HG02798 (cell line): ENCODE measurements at regions not wholly inside any gene's neighbourhood (a gene's known extent, or its start where the extent isn't known, plus 50 kb on each side); places are given as distances from the start of the nearest gene placed in this dataset.
"Not testable (repeated sequence)": the region's sequence is repeated elsewhere in the genome, so short reads cannot be mapped to it uniquely, and the experiment has no call there.

Source experiments
- ATAC-seq: cut with Tn5 transposase; IDR thresholded peaks from one replicate; pipeline ENCODE4 v1.9.1; 2021; ENCODE audit warnings: mild to moderate bottlenecking; ENCODE audit not compliant: unreplicated experiment, poor library complexity

DNA sequence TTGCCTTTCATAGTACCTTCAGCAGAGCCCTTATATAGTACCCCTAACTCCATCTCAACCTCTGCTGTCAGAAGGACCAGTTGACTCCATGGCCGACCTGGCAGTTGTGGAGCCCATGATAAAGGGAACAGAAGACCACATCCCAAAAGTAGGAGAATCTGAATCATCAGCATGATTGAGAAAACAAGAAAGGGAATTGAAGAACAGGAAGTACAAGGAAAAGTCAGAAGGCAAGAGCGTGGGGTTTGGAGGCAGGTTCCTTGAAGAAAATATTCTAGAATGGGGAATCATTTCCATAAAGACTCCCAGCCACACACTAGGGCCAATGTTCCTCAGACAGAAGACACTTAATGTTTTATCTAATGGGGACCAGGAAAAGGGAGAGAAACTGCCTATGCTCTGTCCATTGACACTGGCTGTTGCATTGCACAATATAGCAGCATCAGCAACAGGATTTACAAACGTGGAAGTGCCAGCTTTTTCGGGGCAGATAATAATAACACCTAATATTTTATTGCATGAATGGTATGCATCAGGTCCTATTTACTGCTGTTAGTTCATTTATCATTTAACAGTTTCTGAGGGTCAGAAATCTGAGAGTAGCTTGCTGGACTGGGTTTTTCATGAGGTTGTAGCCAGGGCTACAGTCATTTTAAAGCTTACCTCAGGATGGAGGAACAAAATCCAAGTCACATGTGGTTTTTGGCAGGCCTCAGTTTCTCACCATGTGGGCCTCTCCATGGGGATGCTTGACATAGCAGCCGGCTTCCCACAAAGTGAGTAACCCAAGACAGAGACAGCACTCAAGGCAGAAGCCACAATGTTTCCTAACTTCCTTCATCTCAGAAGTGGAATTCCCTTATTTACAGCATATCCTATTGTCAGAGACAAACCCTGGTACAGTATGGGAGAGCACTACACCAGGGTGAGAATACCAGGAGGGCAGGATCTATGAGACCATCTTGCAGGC lies 483.4 kb downstream of the PLPP3 start:
- ATAC-seq = no peak

GRCh38 chr1:56094168-56094567 lies 485.2 kb downstream of the PLPP3 start:
- ATAC-seq = no peak

- no peak for ATAC-seq
Measured at GRCh38 chr1:56092684-56093570, 486.4 kb downstream of the PLPP3 start.

DNA sequence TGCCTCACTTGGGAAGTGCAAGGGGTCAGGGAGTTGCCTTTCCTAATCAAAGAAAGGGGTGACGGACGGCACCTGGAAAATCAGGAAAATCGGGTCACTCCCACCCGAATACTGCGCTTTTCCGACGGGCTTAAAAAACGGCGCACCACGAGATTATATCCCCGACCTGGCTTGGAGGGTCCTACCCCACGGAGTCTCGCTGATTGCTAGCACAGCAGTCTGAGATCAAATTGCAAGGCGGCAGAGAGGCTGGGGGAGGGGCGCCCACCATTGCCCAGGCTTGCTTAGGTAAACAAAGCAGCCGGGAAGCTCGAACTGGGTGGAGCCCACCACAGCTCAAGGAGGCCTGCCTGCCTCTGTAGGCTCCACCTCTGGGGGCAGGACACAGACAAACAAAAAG lies 489.5 kb downstream of the PLPP3 start:
- not testable (repeated sequence) for ATAC-seq

- no peak for ATAC-seq
Measured at GRCh38 chr1:56084246-56084645, 495.1 kb downstream of the PLPP3 start.

- no peak for ATAC-seq
Measured at GRCh38 chr1:56081736-56082135, 497.6 kb downstream of the PLPP3 start.

DNA sequence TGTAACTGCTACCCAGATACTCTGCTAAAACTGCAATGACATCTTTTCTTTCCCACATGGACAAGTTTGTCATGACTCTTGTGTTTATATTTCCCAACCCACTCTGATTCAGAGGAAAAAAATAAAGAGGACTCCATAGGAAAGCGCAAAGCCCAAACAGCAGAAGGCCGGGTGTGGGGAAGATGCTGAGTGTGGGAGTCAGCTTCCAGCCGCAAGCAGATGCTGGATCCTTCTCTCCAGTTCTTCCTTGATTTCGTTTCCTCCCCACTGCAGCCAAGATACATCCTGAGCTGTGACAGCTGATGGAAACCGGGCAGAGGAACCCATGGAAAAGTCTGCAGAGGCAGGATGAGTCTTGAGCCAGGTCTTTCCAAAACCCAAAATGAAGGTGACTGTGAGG lies 498.2 kb downstream of the PLPP3 start:
- no peak for ATAC-seq

- ATAC-seq = no peak
Measured at GRCh38 chr1:56080123-56080522, 499.2 kb downstream of the PLPP3 start.

- ATAC-seq = no peak
Measured at GRCh38 chr1:56079391-56079790, 500.0 kb downstream of the PLPP3 start.

- ATAC-seq = no peak
Measured at GRCh38 chr1:56077206-56077605, 502.2 kb downstream of the PLPP3 start.

DNA sequence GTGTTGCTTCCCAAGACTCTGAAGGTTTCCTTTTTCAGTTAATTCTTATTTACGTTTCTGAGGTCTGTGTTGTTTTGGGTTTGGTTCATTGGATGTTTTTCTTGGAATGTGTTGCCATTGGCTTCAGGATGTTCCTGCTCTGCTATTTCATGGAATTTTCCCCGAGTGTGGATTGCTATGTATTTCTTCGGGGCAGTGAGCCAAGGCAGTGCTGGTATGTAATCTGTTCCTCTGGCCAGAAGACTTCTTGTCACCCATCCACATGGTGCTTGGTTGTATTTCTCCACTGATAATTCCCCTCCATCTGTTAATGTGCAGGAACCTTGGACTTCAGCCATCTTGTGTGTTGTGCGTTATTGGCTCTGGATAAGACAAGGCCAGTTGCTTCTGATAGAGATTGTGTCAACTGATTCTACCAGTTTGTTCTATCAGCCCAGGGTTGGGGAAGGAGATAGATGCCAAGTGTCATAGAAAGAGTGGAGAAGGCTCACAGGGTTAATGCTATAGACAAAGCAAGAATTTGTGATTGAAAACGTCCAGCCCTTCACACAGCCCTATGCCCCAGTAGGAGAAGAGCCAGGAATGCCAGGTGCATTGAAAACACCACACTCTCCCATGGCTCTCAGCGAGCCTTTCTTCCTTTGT lies 505.2 kb downstream of the PLPP3 start:
- ATAC-seq = no peak

GRCh38 chr1:56073614-56074006 lies 505.8 kb downstream of the PLPP3 start:
- ATAC-seq = no peak

- ATAC-seq = no peak
Measured at GRCh38 chr1:56073206-56073605, 506.2 kb downstream of the PLPP3 start.

GRCh38 chr1:56072310-56072709 lies 507.1 kb downstream of the PLPP3 start:
- ATAC-seq = no peak

DNA sequence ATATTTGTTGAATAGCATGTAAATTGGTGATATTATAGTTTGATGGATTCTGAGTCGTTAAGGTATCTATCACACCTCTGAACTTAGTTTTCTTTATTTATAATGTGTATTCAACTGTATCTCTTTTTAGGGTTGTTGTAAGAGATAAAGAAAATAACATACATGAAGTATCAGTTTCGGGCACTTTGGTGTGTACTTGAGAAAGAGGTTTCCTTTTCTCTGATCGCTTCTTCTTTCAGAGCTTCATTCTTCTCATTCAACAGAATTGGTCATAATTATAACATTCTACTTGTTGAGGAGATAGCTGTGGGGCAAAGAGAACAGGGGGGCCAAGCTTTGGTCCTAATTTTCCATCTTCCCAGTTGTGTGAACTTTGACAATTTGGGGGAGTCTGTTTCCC lies 508.0 kb downstream of the PLPP3 start:
- ATAC-seq = no peak

- ATAC-seq = no peak
Measured at GRCh38 chr1:56070601-56071000, 508.8 kb downstream of the PLPP3 start.

DNA sequence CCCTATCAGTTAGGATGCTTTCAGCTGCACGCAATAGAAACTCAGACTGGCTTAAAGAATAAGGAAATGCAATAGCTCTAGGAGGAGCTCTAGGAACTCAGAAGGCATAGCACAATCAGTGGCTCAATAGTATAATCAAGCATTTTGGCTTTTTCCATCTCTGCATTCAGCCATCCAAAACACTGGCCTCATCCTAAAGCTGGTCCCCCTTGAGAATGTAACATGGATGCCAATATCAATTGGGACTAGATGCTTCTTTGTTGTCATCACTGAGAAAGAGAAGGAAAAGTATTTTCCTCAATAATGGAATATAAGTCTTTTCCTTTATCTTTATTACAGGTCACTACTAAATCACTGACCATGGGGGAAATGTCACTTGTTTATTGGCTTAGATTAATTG lies 509.5 kb downstream of the PLPP3 start:
- no peak for ATAC-seq

- ATAC-seq = no peak
Measured at GRCh38 chr1:56068908-56069307, 510.5 kb downstream of the PLPP3 start.

DNA sequence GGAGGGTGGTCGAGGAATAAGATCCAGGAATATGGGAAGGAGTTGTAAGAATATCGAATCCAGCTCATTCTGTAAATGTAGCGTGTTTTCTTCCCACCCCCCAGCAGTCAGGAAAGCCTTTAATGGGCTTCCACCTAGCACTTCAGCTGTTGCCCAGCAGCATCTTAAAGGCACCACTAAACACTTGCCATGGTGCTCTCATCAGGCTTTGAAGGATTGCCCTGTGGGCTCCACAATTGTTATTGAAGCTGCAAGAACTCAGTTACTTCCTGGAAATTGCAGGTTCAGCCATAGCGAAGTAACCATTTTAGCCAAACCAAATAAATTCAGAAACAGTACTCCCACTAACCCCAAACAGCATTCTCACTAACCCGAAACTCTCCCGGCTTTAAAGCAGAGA lies 511.2 kb downstream of the PLPP3 start:
- ATAC-seq = no peak

DNA sequence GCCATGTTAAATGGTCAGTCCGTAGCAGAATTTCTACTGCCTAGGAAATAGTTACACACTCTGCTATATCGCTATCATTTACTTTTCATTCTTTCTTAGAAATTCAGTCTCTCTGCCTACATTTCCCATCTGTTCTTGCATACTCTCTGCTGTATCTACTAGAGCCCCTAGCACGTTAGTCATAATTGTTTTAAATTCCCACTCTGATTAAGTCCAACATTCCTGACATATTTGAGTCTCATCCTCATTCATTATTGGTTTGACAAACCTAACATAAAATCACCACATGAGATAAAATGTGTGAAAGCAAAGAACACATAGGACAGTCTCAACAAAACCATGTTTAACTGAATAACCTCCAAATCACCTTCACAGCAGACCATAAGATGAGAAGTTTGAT lies 513.6 kb downstream of the PLPP3 start:
- no peak for ATAC-seq

GRCh38 chr1:56064705-56065104 lies 514.7 kb downstream of the PLPP3 start:
- no peak for ATAC-seq
